GM23338 (cell line): ENCODE measurements at regions not wholly inside any gene's neighbourhood (a gene's known extent, or its start where the extent isn't known, plus 50 kb on each side); places are given as distances from the start of the nearest gene placed in this dataset.

Experiments
- ATAC-seq: fragments of 200-7000 bp; cut with Tn5 transposase; 3 replicates; pipeline ENCODE4 v1.9.1; 2020
- DNase-seq: peaks from one replicate; pipeline ENCODE4 v3.0.0-alpha.2; 2015; ENCODE audit warnings: low spot score
- H2AFZ ChIP-seq: fragments of 200-600 bp; sonication (generic); 2 replicates; pipeline ENCODE4 v1.8.0; 2016; ENCODE audit warnings: antibody characterized with exemption, mild to moderate bottlenecking, moderate library complexity
- H3F3A ChIP-seq: fragments of 200-600 bp; sonication (generic); replicated peaks from 2 replicates; pipeline ENCODE4 v1.8.0; 2017; ENCODE audit warnings: antibody characterized with exemption, mixed run types, low read depth
- H3K27ac ChIP-seq: fragments of 200-600 bp; sonication (generic); 2 replicates; pipeline ENCODE4 v1.6.1; 2016; ENCODE audit warnings: low read depth
- H3K27me3 ChIP-seq: fragments of 200-600 bp; sonication (generic); 2 replicates; pipeline ENCODE4 v1.8.0; 2016; ENCODE audit warnings: mild to moderate bottlenecking, mixed run types, moderate library complexity; ENCODE audit not compliant: insufficient read depth
- H3K36me3 ChIP-seq: fragments of 200-600 bp; sonication (generic); 2 replicates; pipeline ENCODE4 v1.8.0; 2016; ENCODE audit warnings: mild to moderate bottlenecking; ENCODE audit not compliant: insufficient read depth
- H3K4me1 ChIP-seq: fragments of 200-600 bp; sonication (generic); 2 replicates; pipeline ENCODE4 v1.8.0; 2016; ENCODE audit warnings: mild to moderate bottlenecking, moderate library complexity; ENCODE audit not compliant: insufficient read depth
- H3K4me2 ChIP-seq: fragments of 200-600 bp; sonication (generic); 2 replicates; pipeline ENCODE4 v1.7.1; 2017; ENCODE audit warnings: mixed run types
- H3K4me3 ChIP-seq: fragments of 200-600 bp; sonication (generic); 2 replicates; pipeline ENCODE4 v1.6.1; 2016; ENCODE audit warnings: mixed run types
- H3K79me2 ChIP-seq: fragments of 200-600 bp; sonication (generic); replicated peaks from 2 replicates; pipeline ENCODE4 v1.8.0; 2017; ENCODE audit warnings: mild to moderate bottlenecking; ENCODE audit not compliant: insufficient read depth
- H3K9me2 ChIP-seq: fragments of 200-600 bp; sonication (generic); 2 replicates; pipeline ENCODE4 v1.8.0; 2017; ENCODE audit not compliant: insufficient read depth
- H4K20me1 ChIP-seq: fragments of 200-600 bp; sonication (generic); replicated peaks from 2 replicates; pipeline ENCODE4 v1.8.0; 2017; ENCODE audit warnings: mild to moderate bottlenecking; ENCODE audit not compliant: insufficient read depth
- H3K27ac Mint-ChIP-seq: 2 replicates; pipeline ENCODE4 v1.8.0; 2020; ENCODE audit warnings: inconsistent platforms, mild to moderate bottlenecking, moderate library complexity, mixed read lengths
- H3K27me3 Mint-ChIP-seq: 3 replicates; pipeline ENCODE4 v1.8.0; 2022; ENCODE audit warnings: low read depth, mild to moderate bottlenecking, moderate library complexity, mixed read lengths, inconsistent platforms; ENCODE audit not compliant: insufficient read depth, poor library complexity
- H3K36me3 Mint-ChIP-seq: 3 replicates; pipeline ENCODE4 v1.8.0; 2021; ENCODE audit warnings: low read depth, mild to moderate bottlenecking, inconsistent platforms, moderate library complexity, mixed read lengths
- H3K4me1 Mint-ChIP-seq: 3 replicates; pipeline ENCODE4 v1.8.0; 2020; ENCODE audit warnings: mild to moderate bottlenecking, inconsistent platforms, mixed read lengths
- H3K4me3 Mint-ChIP-seq: 3 replicates; pipeline ENCODE4 v1.8.0; 2021; ENCODE audit warnings: moderate library complexity, mild to moderate bottlenecking, inconsistent platforms, mixed read lengths
- H3K9me3 Mint-ChIP-seq: 3 replicates; pipeline ENCODE4 v1.8.0; 2020; ENCODE audit warnings: moderate library complexity, mild to moderate bottlenecking, inconsistent platforms, mixed read lengths
- CREB1 ChIP-seq: fragments of 250-450 bp; sonication (Bioruptor Pico); IDR thresholded peaks from 2 replicates; pipeline ENCODE4 v1.5.0; 2020; ENCODE audit warnings: low read depth, mild to moderate bottlenecking, moderate library complexity
- CTCF ChIP-seq, 2 experiments: fragments of 200-600 bp in 1 of 2; sonication (generic) in 1 of 2; conservative IDR thresholded peaks; 2 replicates each; pipeline versions ENCODE4 v1.5.1 to v1.6.1; 2016 to 2017; ENCODE audit warnings: antibody characterized with exemption in 2 of 2, low read depth in 2 of 2, mild to moderate bottlenecking in 2 of 2, moderate library complexity in 1 of 2
- EZH2 ChIP-seq: fragments of 200-600 bp; sonication (generic); IDR thresholded peaks from one replicate; pipeline ENCODE4 v1.8.0; 2017; ENCODE audit warnings: antibody characterized with exemption, mild to moderate bottlenecking, low read depth; ENCODE audit not compliant: unreplicated experiment
- EZH2phosphoT487 ChIP-seq: fragments of 200-600 bp; sonication (generic); IDR thresholded peaks from one replicate; pipeline ENCODE4 v1.8.1; 2018; ENCODE audit warnings: antibody characterized with exemption; ENCODE audit not compliant: unreplicated experiment
- JUNB ChIP-seq: IDR thresholded peaks from one replicate; pipeline ENCODE4 v1.6.1; 2016; ENCODE audit warnings: antibody characterized with exemption; ENCODE audit not compliant: unreplicated experiment
- NANOG ChIP-seq: IDR thresholded peaks from 2 replicates; pipeline ENCODE4 v1.6.1; 2016; ENCODE audit warnings: antibody characterized with exemption, borderline replicate concordance
- POLR2AphosphoS5 ChIP-seq: IDR thresholded peaks from 2 replicates; pipeline ENCODE4 v1.6.1; 2016; ENCODE audit warnings: antibody characterized with exemption, low read depth
- STAT1 ChIP-seq: IDR thresholded peaks from one replicate; pipeline ENCODE4 v1.6.1; 2016; ENCODE audit warnings: antibody characterized with exemption; ENCODE audit not compliant: unreplicated experiment
- ZNF114 ChIP-seq: fragments of 250-450 bp; sonication (Bioruptor Pico); IDR thresholded peaks from 2 replicates; pipeline ENCODE4 v1.5.0; 2020; ENCODE audit warnings: mild to moderate bottlenecking, moderate library complexity
- ZNF331 ChIP-seq: fragments of 250-450 bp; sonication (Bioruptor Pico); IDR thresholded peaks from 2 replicates; pipeline ENCODE4 v1.5.0; 2020; ENCODE audit warnings: low read depth, mild to moderate bottlenecking, moderate library complexity
- ZNF462 ChIP-seq: fragments of 250-450 bp; sonication (Bioruptor Pico); IDR thresholded peaks from 2 replicates; pipeline ENCODE4 v1.5.0; 2020; ENCODE audit warnings: mild to moderate bottlenecking, moderate library complexity
- TF ChIP-seq, protein P1 (sequence below): IDR thresholded peaks from one replicate; pipeline ENCODE4 v1.6.1; 2018; ENCODE audit warnings: antibody characterized with exemption; ENCODE audit not compliant: unreplicated experiment
- TF ChIP-seq, protein P2 (sequence below): IDR thresholded peaks from 2 replicates; pipeline ENCODE4 v1.6.1; 2016; ENCODE audit warnings: antibody characterized with exemption

DNA sequence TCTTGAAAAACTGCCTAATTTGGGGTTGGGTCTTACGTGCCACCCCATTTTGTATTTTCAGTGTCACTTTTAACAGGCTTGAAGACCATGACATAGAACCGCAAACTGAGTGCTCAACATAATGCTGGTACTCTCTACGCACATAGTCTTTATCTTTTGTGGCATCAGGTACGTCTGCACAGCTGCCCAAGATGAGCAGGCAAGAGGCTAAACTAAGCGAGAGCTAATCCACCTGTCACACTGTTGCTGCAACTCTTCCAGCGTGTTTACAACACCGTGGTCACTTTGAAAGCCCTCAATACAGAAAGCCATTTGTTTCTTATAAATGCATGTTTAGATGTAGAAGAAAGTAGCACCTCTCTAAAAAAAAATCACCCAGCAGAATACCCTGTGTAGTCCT is 270.0 kb upstream of the TCF4 start:
- Histone ChIP-seq H2AFZ (no peak overlapping the region), H3K36me3 (no peaks in the 10 kb centered on the region), H3K79me2 (no peaks in the 10 kb centered on the region), H3F3A (no peaks in the 10 kb centered on the region), H3K9me2 (0 out of 2 replicates have a peak, but pooled peaks cover 7% of the 10 kb centered on the region), H4K20me1 (no peaks in the 10 kb centered on the region), H3K27me3 (no peaks in the 10 kb centered on the region), H3K4me2 (no peak overlapping the region), H3K27ac (no peak overlapping the region), H3K4me1 (peaks cover 39% of the 10 kb centered on the region), H3K4me3 (no peak overlapping the region)
- no peak for ATAC-seq
- peaks cover 4% of the 10 kb centered on the region for H3K27me3 Mint-ChIP-seq
- H3K9me3 Mint-ChIP-seq, result no peaks in the 10 kb centered on the region
- H3K36me3 Mint-ChIP-seq, result no peaks in the 10 kb centered on the region
- DNase-seq, result no peak
- H3K4me3 Mint-ChIP-seq, result no peak overlapping the region
- H3K4me1 Mint-ChIP-seq, result peaks cover 48% of the 10 kb centered on the region
- TF ChIP-seq EZH2 (no peak), ZNF331 (no peak), STAT1 (no peak), CREB1 (CRISPR knock-in tag) (no peak), NANOG (no peak), POLR2AphosphoS5 (no peak), EZH2phosphoT487 (no peak), ZNF462 (CRISPR knock-in tag) (no peak), ZNF114 (CRISPR knock-in tag) (no peak), CTCF (conservative IDR thresholded peaks at IDR 0.05; ENCODE audit: low read depth in 2 of 2) (no peak), JUNB (no peak)
- TF ChIP-seq, protein P1, sequence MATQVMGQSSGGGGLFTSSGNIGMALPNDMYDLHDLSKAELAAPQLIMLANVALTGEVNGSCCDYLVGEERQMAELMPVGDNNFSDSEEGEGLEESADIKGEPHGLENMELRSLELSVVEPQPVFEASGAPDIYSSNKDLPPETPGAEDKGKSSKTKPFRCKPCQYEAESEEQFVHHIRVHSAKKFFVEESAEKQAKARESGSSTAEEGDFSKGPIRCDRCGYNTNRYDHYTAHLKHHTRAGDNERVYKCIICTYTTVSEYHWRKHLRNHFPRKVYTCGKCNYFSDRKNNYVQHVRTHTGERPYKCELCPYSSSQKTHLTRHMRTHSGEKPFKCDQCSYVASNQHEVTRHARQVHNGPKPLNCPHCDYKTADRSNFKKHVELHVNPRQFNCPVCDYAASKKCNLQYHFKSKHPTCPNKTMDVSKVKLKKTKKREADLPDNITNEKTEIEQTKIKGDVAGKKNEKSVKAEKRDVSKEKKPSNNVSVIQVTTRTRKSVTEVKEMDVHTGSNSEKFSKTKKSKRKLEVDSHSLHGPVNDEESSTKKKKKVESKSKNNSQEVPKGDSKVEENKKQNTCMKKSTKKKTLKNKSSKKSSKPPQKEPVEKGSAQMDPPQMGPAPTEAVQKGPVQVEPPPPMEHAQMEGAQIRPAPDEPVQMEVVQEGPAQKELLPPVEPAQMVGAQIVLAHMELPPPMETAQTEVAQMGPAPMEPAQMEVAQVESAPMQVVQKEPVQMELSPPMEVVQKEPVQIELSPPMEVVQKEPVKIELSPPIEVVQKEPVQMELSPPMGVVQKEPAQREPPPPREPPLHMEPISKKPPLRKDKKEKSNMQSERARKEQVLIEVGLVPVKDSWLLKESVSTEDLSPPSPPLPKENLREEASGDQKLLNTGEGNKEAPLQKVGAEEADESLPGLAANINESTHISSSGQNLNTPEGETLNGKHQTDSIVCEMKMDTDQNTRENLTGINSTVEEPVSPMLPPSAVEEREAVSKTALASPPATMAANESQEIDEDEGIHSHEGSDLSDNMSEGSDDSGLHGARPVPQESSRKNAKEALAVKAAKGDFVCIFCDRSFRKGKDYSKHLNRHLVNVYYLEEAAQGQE, result no peak
- TF ChIP-seq, protein P2, sequence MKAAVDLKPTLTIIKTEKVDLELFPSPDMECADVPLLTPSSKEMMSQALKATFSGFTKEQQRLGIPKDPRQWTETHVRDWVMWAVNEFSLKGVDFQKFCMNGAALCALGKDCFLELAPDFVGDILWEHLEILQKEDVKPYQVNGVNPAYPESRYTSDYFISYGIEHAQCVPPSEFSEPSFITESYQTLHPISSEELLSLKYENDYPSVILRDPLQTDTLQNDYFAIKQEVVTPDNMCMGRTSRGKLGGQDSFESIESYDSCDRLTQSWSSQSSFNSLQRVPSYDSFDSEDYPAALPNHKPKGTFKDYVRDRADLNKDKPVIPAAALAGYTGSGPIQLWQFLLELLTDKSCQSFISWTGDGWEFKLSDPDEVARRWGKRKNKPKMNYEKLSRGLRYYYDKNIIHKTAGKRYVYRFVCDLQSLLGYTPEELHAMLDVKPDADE, result no peak
- H3K27ac Mint-ChIP-seq, result no peak overlapping the region
